SU-DHL-6 (cell line): ENCODE measurements at regions not wholly inside any gene's neighbourhood (a gene's known extent, or its start where the extent isn't known, plus 50 kb on each side); places are given as distances from the start of the nearest gene placed in this dataset.

Experiments
- H2AFZ ChIP-seq: fragments of 200-600 bp; sonication (generic); 2 replicates; pipeline ENCODE4 v1.6.1; 2014; ENCODE audit warnings: low read depth, mild to moderate bottlenecking, moderate library complexity, mixed read lengths, antibody characterized with exemption, low read length; ENCODE audit not compliant: severe bottlenecking
- H3F3A ChIP-seq: fragments of 200-600 bp; shearing (Covaris generic); 2 replicates; pipeline ENCODE4 v1.6.0; 2016; ENCODE audit warnings: antibody characterized with exemption, mild to moderate bottlenecking; ENCODE audit not compliant: insufficient read depth
- H3K27ac ChIP-seq: fragments of 200-600 bp; sonication (generic); 2 replicates; pipeline ENCODE4 v1.5.1; 2016; ENCODE audit warnings: low read depth, mild to moderate bottlenecking, low read length, moderate library complexity, mixed read lengths
- H3K27me3 ChIP-seq: fragments of 200-600 bp; sonication (generic), shearing (Covaris generic); 2 replicates; pipeline ENCODE4 v1.6.0; 2014; ENCODE audit warnings: mild to moderate bottlenecking, low read length
- H3K36me3 ChIP-seq: fragments of 200-600 bp; sonication (generic); 2 replicates; pipeline ENCODE4 v1.6.1; 2014; ENCODE audit warnings: mild to moderate bottlenecking, low read length, mixed read lengths
- H3K4me2 ChIP-seq: fragments of 300-600, 200-600 bp; shearing (Covaris generic), sonication (generic); 2 replicates; pipeline ENCODE4 v1.6.0; 2014; ENCODE audit warnings: low read length, low read depth, mild to moderate bottlenecking; ENCODE audit not compliant: poor library complexity, severe bottlenecking
- H3K4me3 ChIP-seq: fragments of 200-600 bp; sonication (generic); 2 replicates; pipeline ENCODE4 v1.5.1; 2014; ENCODE audit warnings: antibody characterized with exemption, low read length, mild to moderate bottlenecking, mixed read lengths; ENCODE audit not compliant: insufficient read depth, poor library complexity, severe bottlenecking
- H3K79me2 ChIP-seq: fragments of 200-600 bp; sonication (generic); 2 replicates; pipeline ENCODE4 v1.6.1; 2014; ENCODE audit warnings: mild to moderate bottlenecking, low read length, moderate library complexity; ENCODE audit not compliant: insufficient read depth
- H3K9ac ChIP-seq: fragments of 200-600 bp; sonication (generic); 2 replicates; pipeline ENCODE4 v1.7.0; 2014; ENCODE audit warnings: mild to moderate bottlenecking, low read length
- H3K9me2 ChIP-seq: fragments of 200-600 bp; sonication (generic); replicated peaks from 2 replicates; pipeline ENCODE4 v1.6.1; 2014; ENCODE audit warnings: low read length; ENCODE audit not compliant: insufficient read depth
- H3K9me3 ChIP-seq: fragments of 200-600 bp; sonication (generic); 2 replicates; pipeline ENCODE4 v1.6.1; 2014; ENCODE audit warnings: low read length, mixed read lengths; ENCODE audit not compliant: insufficient read depth
- H4K20me1 ChIP-seq: fragments of 200-600 bp; sonication (generic); 2 replicates; pipeline ENCODE4 v1.6.1; 2014; ENCODE audit warnings: low read depth, mild to moderate bottlenecking, antibody characterized with exemption, low read length, moderate library complexity, mixed read lengths
- EZH2phosphoT487 ChIP-seq: fragments of 200-600 bp; sonication (generic), shearing (Covaris generic); conservative IDR thresholded peaks from 2 replicates; pipeline ENCODE4 v1.6.1; 2018; ENCODE audit warnings: mild to moderate bottlenecking, antibody characterized with exemption, low read length, moderate library complexity, mixed read lengths
- TF ChIP-seq, protein P1 (sequence below): fragments of 200-600 bp; sonication (generic); IDR thresholded peaks from one replicate; pipeline ENCODE4 v1.5.1; 2017; ENCODE audit warnings: antibody characterized with exemption, mild to moderate bottlenecking, low read length, moderate library complexity; ENCODE audit not compliant: insufficient read depth, poor library complexity, severe bottlenecking

DNA sequence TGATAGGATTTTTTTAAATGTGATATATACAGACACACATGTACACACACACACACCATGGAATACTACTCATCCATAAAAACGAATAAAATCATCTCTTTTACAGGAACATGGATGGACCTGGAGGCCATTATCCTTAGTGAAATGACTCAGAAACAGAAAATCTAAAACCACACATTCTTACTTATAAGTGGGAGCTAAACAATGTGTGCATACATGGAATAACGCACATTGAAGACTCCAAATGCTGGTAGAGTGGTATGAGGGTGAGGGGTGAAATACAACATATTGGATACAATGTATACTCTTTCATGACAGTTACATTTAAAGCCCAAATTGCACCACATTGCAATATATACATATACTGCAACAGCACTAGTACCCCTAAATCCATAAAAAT lies 120.2 kb upstream of the ADGRL3 start:
- Histone ChIP-seq H3K27me3 (no peaks in the 10 kb centered on the region), H2AFZ (no peak overlapping the region), H4K20me1 (no peaks in the 10 kb centered on the region), H3K9me2 (no peaks in the 10 kb centered on the region), H3K4me2 (no peak overlapping the region), H3F3A (no peaks in the 10 kb centered on the region), H3K4me3 (no peak overlapping the region), H3K9ac (no peak overlapping the region), H3K27ac (no peak overlapping the region), H3K79me2 (no peaks in the 10 kb centered on the region), H3K9me3 (no peaks in the 10 kb centered on the region), H3K36me3 (no peaks in the 10 kb centered on the region)
- TF ChIP-seq EZH2phosphoT487, result no peak
- TF ChIP-seq, protein P1, sequence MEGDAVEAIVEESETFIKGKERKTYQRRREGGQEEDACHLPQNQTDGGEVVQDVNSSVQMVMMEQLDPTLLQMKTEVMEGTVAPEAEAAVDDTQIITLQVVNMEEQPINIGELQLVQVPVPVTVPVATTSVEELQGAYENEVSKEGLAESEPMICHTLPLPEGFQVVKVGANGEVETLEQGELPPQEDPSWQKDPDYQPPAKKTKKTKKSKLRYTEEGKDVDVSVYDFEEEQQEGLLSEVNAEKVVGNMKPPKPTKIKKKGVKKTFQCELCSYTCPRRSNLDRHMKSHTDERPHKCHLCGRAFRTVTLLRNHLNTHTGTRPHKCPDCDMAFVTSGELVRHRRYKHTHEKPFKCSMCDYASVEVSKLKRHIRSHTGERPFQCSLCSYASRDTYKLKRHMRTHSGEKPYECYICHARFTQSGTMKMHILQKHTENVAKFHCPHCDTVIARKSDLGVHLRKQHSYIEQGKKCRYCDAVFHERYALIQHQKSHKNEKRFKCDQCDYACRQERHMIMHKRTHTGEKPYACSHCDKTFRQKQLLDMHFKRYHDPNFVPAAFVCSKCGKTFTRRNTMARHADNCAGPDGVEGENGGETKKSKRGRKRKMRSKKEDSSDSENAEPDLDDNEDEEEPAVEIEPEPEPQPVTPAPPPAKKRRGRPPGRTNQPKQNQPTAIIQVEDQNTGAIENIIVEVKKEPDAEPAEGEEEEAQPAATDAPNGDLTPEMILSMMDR, result no peak

DNA sequence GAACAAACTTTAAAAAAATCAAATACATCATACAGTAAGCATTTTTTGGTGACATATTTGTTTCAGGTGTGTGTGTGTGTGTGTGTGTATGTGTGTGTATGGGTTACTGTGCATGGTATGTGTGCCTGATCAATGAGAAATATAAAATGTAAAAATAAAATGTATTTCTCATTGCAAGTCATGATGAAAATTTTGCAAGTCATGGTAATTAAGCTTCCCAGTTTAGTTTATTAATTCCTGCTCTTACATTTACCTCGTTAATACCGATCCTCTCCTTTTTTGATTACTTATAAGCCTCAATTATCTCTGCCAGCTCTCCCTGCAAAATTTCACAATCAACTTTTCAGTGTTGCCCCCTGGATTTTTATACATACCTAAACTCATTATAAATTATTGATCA lies 114.6 kb upstream of the ADGRL3 start:
- Histone ChIP-seq H3K27me3 (no peaks in the 10 kb centered on the region), H3K27ac (no peak overlapping the region), H3K4me3 (no peak overlapping the region), H3K79me2 (no peaks in the 10 kb centered on the region), H3F3A (no peaks in the 10 kb centered on the region), H3K9me2 (no peaks in the 10 kb centered on the region), H3K9me3 (no peaks in the 10 kb centered on the region), H2AFZ (no peak overlapping the region), H4K20me1 (no peaks in the 10 kb centered on the region), H3K4me2 (no peak overlapping the region), H3K9ac (no peak overlapping the region), H3K36me3 (no peaks in the 10 kb centered on the region)
- TF ChIP-seq EZH2phosphoT487, result no peak
- TF ChIP-seq, protein P1, result no peak

DNA sequence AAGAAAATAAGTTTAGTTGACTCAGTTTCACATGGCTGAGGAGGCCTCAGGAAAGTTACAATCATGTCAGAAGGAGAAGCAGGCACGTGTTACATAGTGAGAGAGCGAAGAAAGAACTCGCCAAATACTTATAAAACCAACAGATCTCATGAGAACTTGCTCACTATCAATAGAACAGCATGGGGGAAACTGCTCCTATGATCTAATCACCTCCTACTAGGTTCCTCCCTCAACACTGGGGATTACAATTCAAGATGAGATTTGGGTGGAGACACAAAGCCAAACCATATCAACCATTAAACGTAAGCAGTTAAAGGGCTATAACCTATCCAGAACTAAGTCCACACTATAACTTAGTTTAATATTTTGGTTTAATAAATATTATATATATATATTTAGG lies 113.8 kb upstream of the ADGRL3 start:
- Histone ChIP-seq H3K9me2 (no peaks in the 10 kb centered on the region), H3F3A (no peaks in the 10 kb centered on the region), H3K27ac (no peak overlapping the region), H3K4me2 (no peak overlapping the region), H3K9ac (no peak overlapping the region), H2AFZ (no peak overlapping the region), H3K36me3 (no peaks in the 10 kb centered on the region), H3K27me3 (no peaks in the 10 kb centered on the region), H3K9me3 (no peaks in the 10 kb centered on the region), H3K79me2 (no peaks in the 10 kb centered on the region), H3K4me3 (no peak overlapping the region), H4K20me1 (no peaks in the 10 kb centered on the region)
- TF ChIP-seq EZH2phosphoT487, result no peak
- TF ChIP-seq, protein P1, result no peak
